ENCODE measurements at regions not wholly inside any gene's neighbourhood (a gene's known extent, or its start where the extent isn't known, plus 50 kb on each side); places are given as distances from the start of the nearest gene placed in this dataset.

DNA sequence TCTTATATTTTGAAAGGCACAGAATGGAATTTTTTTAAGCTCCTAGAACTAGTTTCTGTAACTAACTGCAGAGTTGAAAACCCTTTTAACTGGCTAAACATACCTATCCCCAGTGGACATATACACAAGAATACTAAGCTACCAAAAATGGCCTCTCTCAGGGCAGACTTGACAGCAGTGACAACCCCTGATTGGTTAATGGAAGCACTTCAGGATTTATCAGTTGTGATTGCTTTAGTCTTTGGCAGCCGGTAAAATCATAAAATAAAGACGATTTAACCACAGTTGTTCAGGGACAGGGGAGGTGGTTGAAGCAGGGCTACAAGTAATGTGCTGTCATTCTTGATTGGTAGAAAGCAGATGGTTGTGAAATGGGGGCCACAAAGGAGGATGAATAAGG lies 452.0 kb upstream of the SOX9 start:
- no peaks in the 10 kb centered on the region for H3K36me3 ChIP-seq (ENCODE audit: insufficient read depth, low read depth, low read length)
- H3K9ac ChIP-seq (ENCODE audit: low read depth, low read length), result no peak overlapping the region
- no peak overlapping the region for H3K4me3 ChIP-seq (ENCODE audit: low read length)
- no peaks in the 10 kb centered on the region for H3K27me3 ChIP-seq (ENCODE audit: insufficient read depth, low read length)
- no peaks in the 10 kb centered on the region for H3K9me3 ChIP-seq (ENCODE audit: insufficient read depth, low read depth, low read length)
- H3K27ac ChIP-seq (ENCODE audit: low read length), result no peak overlapping the region
- no peaks in the 10 kb centered on the region for H3K4me1 ChIP-seq (ENCODE audit: insufficient read depth, low read length)

GRCh38 chr17:71677439-71677838 lies 443.4 kb upstream of the SOX9 start:
- no peaks in the 10 kb centered on the region for H3K27me3 ChIP-seq (ENCODE audit: insufficient read depth, low read length)
- no peaks in the 10 kb centered on the region for H3K4me1 ChIP-seq (ENCODE audit: insufficient read depth, low read length)
- no peak overlapping the region for H3K27ac ChIP-seq (ENCODE audit: low read length)
- no peaks in the 10 kb centered on the region for H3K36me3 ChIP-seq (ENCODE audit: insufficient read depth, low read depth, low read length)
- no peaks in the 10 kb centered on the region for H3K9me3 ChIP-seq (ENCODE audit: insufficient read depth, low read depth, low read length)
- no peak overlapping the region for H3K4me3 ChIP-seq (ENCODE audit: low read length)
- H3K9ac ChIP-seq (ENCODE audit: low read depth, low read length), result no peak overlapping the region

- Histone ChIP-seq H3K27ac (ENCODE audit: low read length) (no peak overlapping the region), H3K4me1 (ENCODE audit: insufficient read depth, low read length) (no peaks in the 10 kb centered on the region), H3K9me3 (ENCODE audit: insufficient read depth, low read depth, low read length) (no peaks in the 10 kb centered on the region), H3K4me3 (ENCODE audit: low read length) (no peak overlapping the region), H3K9ac (ENCODE audit: low read depth, low read length) (no peak overlapping the region), H3K36me3 (ENCODE audit: insufficient read depth, low read depth, low read length) (no peaks in the 10 kb centered on the region), H3K27me3 (ENCODE audit: insufficient read depth, low read length) (no peaks in the 10 kb centered on the region)
Measured at GRCh38 chr17:71679832-71680231, 441.0 kb upstream of the SOX9 start.

DNA sequence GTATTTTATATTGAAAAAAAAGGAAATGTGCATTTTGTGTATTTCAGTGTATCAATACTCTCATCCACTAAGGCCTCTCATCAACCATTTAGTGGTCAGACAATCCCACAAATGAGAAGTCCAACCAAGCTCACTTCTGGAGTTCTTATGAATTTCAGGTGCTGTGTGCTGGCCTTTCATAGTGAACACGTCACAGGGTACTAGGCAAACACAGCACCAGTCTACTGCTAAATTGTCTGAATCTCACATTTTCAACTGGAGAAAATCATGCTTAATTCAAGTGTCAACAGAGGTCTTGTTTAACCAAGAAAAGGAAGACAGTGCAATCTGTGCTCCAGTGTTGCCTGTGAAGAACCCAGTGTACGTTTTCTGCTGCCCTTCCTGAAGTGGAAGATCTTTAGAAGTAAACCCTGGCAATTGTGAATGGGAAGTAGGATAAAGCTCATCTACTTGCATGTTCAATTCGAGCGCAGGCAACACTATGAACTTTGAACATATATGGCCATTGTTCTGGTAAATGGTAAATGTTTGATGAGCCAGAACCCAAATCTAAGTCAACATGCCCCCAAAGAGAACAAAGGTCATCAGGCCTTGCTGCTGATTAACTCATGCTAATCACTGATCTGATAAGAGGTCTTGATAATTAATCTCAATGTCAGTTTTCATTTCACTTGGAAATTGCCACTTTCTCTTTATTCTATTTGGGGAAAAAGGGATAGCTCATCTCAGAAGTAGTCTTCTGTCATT lies 439.2 kb upstream of the SOX9 start:
- no peak overlapping the region for H3K27ac ChIP-seq (ENCODE audit: low read length)
- H3K9ac ChIP-seq (ENCODE audit: low read depth, low read length), result no peak overlapping the region
- H3K36me3 ChIP-seq (ENCODE audit: insufficient read depth, low read depth, low read length), result no peaks in the 10 kb centered on the region
- no peaks in the 10 kb centered on the region for H3K9me3 ChIP-seq (ENCODE audit: insufficient read depth, low read depth, low read length)
- H3K27me3 ChIP-seq (ENCODE audit: insufficient read depth, low read length), result no peaks in the 10 kb centered on the region
- H3K4me3 ChIP-seq (ENCODE audit: low read length), result no peak overlapping the region
- H3K4me1 ChIP-seq (ENCODE audit: insufficient read depth, low read length), result no peaks in the 10 kb centered on the region

DNA sequence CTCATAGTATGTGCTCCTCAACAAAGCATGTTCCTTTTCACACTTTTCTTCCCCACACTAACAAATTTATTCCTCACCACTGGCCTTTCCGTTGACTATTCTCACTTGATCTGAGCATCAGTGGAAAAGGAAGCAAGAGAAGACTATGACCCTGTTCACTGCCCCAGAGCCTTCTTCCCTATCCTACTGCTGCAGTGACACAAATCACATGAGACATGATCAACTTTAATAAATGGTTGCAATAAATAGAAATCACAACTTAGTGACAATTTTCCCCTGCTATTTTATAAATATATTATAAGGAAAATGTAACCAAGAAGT lies 438.7 kb upstream of the SOX9 start:
- Histone ChIP-seq H3K36me3 (ENCODE audit: insufficient read depth, low read depth, low read length) (no peaks in the 10 kb centered on the region), H3K9me3 (ENCODE audit: insufficient read depth, low read depth, low read length) (no peaks in the 10 kb centered on the region), H3K4me3 (ENCODE audit: low read length) (no peak overlapping the region), H3K27me3 (ENCODE audit: insufficient read depth, low read length) (no peaks in the 10 kb centered on the region), H3K27ac (ENCODE audit: low read length) (no peak overlapping the region), H3K9ac (ENCODE audit: low read depth, low read length) (no peak overlapping the region), H3K4me1 (ENCODE audit: insufficient read depth, low read length) (no peaks in the 10 kb centered on the region)

GRCh38 chr17:71689782-71690181 lies 431.0 kb upstream of the SOX9 start:
- H3K9me3 ChIP-seq (ENCODE audit: insufficient read depth, low read depth, low read length), result no peaks in the 10 kb centered on the region
- H3K4me3 ChIP-seq (ENCODE audit: low read length), result no peak overlapping the region
- H3K36me3 ChIP-seq (ENCODE audit: insufficient read depth, low read depth, low read length), result no peaks in the 10 kb centered on the region
- H3K9ac ChIP-seq (ENCODE audit: low read depth, low read length), result no peak overlapping the region
- no peak overlapping the region for H3K27ac ChIP-seq (ENCODE audit: low read length)
- no peaks in the 10 kb centered on the region for H3K4me1 ChIP-seq (ENCODE audit: insufficient read depth, low read length)
- no peaks in the 10 kb centered on the region for H3K27me3 ChIP-seq (ENCODE audit: insufficient read depth, low read length)

DNA sequence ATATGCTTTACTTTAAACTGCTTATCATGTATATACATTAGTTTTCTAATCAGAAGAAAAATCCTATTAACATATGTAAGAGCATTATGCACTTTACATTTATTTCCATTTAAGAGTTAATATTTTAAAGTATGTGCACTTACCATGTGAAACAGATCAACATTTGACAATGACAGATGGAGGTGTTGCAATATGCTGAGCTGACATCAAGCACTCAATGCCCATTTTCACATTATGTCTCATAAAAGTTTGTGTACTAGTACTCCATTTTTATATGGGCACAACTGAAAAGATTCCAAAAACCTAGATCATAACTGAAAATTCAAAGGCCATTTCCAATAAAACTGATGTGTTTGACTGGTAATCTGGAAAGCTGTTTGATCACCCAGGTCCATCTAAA lies 420.9 kb upstream of the SOX9 start:
- no peaks in the 10 kb centered on the region for H3K9me3 ChIP-seq (ENCODE audit: insufficient read depth, low read depth, low read length)
- no peak overlapping the region for H3K27ac ChIP-seq (ENCODE audit: low read length)

GRCh38 chr17:71703701-71704100 lies 417.1 kb upstream of the SOX9 start:
- Histone ChIP-seq H3K9ac (ENCODE audit: low read depth, low read length) (no peak overlapping the region), H3K27ac (ENCODE audit: low read length) (no peak overlapping the region), H3K4me3 (ENCODE audit: low read length) (no peak overlapping the region), H3K9me3 (ENCODE audit: insufficient read depth, low read depth, low read length) (no peaks in the 10 kb centered on the region), H3K36me3 (ENCODE audit: insufficient read depth, low read depth, low read length) (no peaks in the 10 kb centered on the region), H3K27me3 (ENCODE audit: insufficient read depth, low read length) (no peaks in the 10 kb centered on the region), H3K4me1 (ENCODE audit: insufficient read depth, low read length) (no peaks in the 10 kb centered on the region)

More for the DNA sequence above, 420.9 kb upstream of the SOX9 start:
- Histone ChIP-seq H3K4me1 (ENCODE audit: insufficient read depth, low read length) (no peaks in the 10 kb centered on the region), H3K4me3 (ENCODE audit: low read length) (no peak overlapping the region), H3K27me3 (ENCODE audit: insufficient read depth, low read length) (no peaks in the 10 kb centered on the region), H3K9ac (ENCODE audit: low read depth, low read length) (no peak overlapping the region), H3K36me3 (ENCODE audit: insufficient read depth, low read depth, low read length) (no peaks in the 10 kb centered on the region)

- no peaks in the 10 kb centered on the region for H3K9me3 ChIP-seq (ENCODE audit: insufficient read depth, low read depth, low read length)
- H3K4me1 ChIP-seq (ENCODE audit: insufficient read depth, low read length), result peaks cover 3% of the 10 kb centered on the region; the same call in 1 of the 2 replicates
- H3K4me3 ChIP-seq (ENCODE audit: low read length), result no peak overlapping the region
- no peak overlapping the region for H3K9ac ChIP-seq (ENCODE audit: low read depth, low read length)
- H3K27me3 ChIP-seq (ENCODE audit: insufficient read depth, low read length), result no peaks in the 10 kb centered on the region
- no peaks in the 10 kb centered on the region for H3K36me3 ChIP-seq (ENCODE audit: insufficient read depth, low read depth, low read length)
- H3K27ac ChIP-seq (ENCODE audit: low read length), result no peak overlapping the region
Measured at GRCh38 chr17:71709271-71709890, 411.4 kb upstream of the SOX9 start.

- H3K9me3 ChIP-seq (ENCODE audit: insufficient read depth, low read depth, low read length), result no peaks in the 10 kb centered on the region
- no peaks in the 10 kb centered on the region for H3K36me3 ChIP-seq (ENCODE audit: insufficient read depth, low read depth, low read length)
- no peak overlapping the region for H3K27ac ChIP-seq (ENCODE audit: low read length)
- H3K9ac ChIP-seq (ENCODE audit: low read depth, low read length), result no peak overlapping the region
- no peaks in the 10 kb centered on the region for H3K27me3 ChIP-seq (ENCODE audit: insufficient read depth, low read length)
- peaks cover 3% of the 10 kb centered on the region; the same call in 1 of the 2 replicates for H3K4me1 ChIP-seq (ENCODE audit: insufficient read depth, low read length)
- no peak overlapping the region for H3K4me3 ChIP-seq (ENCODE audit: low read length)
Measured at GRCh38 chr17:71709946-71710345, 410.9 kb upstream of the SOX9 start.

DNA sequence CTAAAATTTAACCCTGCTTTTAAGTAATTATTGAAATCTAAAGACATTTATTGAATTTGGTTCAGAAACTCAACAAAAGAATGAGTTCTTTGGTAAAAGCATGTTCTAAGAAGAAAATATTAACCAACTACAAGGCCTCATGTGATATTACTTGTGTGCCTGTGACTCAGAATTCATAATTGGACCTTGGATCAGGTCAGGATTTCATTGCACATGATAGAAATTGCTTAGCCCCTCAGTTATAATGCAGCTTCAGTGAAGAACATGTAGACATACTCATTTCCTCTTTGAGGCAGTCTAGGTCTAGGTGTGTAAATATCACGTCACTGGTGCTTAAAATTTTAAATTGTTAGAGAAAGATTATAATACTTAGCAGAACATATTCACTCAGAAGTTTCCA lies 410.0 kb upstream of the SOX9 start:
- Histone ChIP-seq H3K9ac (ENCODE audit: low read depth, low read length) (no peak overlapping the region), H3K36me3 (ENCODE audit: insufficient read depth, low read depth, low read length) (no peaks in the 10 kb centered on the region), H3K9me3 (ENCODE audit: insufficient read depth, low read depth, low read length) (no peaks in the 10 kb centered on the region), H3K4me3 (ENCODE audit: low read length) (no peak overlapping the region), H3K4me1 (ENCODE audit: insufficient read depth, low read length) (peaks cover 3% of the 10 kb centered on the region; the same call in 1 of the 2 replicates), H3K27ac (ENCODE audit: low read length) (no peak overlapping the region), H3K27me3 (ENCODE audit: insufficient read depth, low read length) (no peaks in the 10 kb centered on the region)

- Histone ChIP-seq H3K36me3 (ENCODE audit: insufficient read depth, low read depth, low read length) (no peaks in the 10 kb centered on the region), H3K9me3 (ENCODE audit: insufficient read depth, low read depth, low read length) (no peaks in the 10 kb centered on the region), H3K9ac (ENCODE audit: low read depth, low read length) (no peak overlapping the region), H3K27ac (ENCODE audit: low read length) (no peak overlapping the region), H3K27me3 (ENCODE audit: insufficient read depth, low read length) (no peaks in the 10 kb centered on the region), H3K4me3 (ENCODE audit: low read length) (no peak overlapping the region), H3K4me1 (ENCODE audit: insufficient read depth, low read length) (peaks cover 3% of the 10 kb centered on the region; the same call in 1 of the 2 replicates)
Measured at GRCh38 chr17:71713846-71714245, 407.0 kb upstream of the SOX9 start.

All from iPS-20b (cell line).